CD4-positive, CD25-positive, alpha-beta regulatory T cell (primary cell): ENCODE measurements at regions not wholly inside any gene's neighbourhood (a gene's known extent, or its start where the extent isn't known, plus 50 kb on each side); places are given as distances from the start of the nearest gene placed in this dataset.

Experiments used
- ATAC-seq, 2 donors: fragments of 150-1000 bp; cut with Tn5 transposase; one replicate each; pipeline ENCODE4 v1.10.0; 2021; ENCODE audit warnings: low read depth in 2 of 2, moderate number of reproducible peaks in 2 of 2, moderate library complexity in 1 of 2
- DNase-seq, 3 donors: peaks; one replicate each; pipeline versions ENCODE4 v3.0.0 to v3.0.0-alpha.2; 2012 to 2022; ENCODE audit warnings: mixed read lengths in 1 of 3
- H3K27ac ChIP-seq: one replicate; pipeline ENCODE4 v1.7.0; 2013; ENCODE audit warnings: mild to moderate bottlenecking, low read length; ENCODE audit not compliant: insufficient read depth, poor library complexity, severe bottlenecking
- H3K27me3 ChIP-seq: one replicate; pipeline ENCODE4 v1.7.0; 2013; ENCODE audit warnings: low read length; ENCODE audit not compliant: control insufficient read depth, insufficient read depth
- H3K36me3 ChIP-seq: one replicate; pipeline ENCODE4 v1.7.0; 2013; ENCODE audit warnings: mild to moderate bottlenecking, low read length, moderate library complexity; ENCODE audit not compliant: control insufficient read depth, insufficient read depth
- H3K4me1 ChIP-seq: 2 replicates; pipeline ENCODE4 v1.7.0; 2013; ENCODE audit warnings: mild to moderate bottlenecking, low read length; ENCODE audit not compliant: insufficient read depth, control insufficient read depth, poor library complexity, severe bottlenecking
- H3K4me3 ChIP-seq: one replicate; pipeline ENCODE4 v1.7.0; 2013; ENCODE audit warnings: low read depth, mild to moderate bottlenecking, low read length, moderate library complexity
- H3K9me3 ChIP-seq, 2 experiments: 1 replicate in 1 of 2; 2 replicates in 1 of 2; pipeline ENCODE4 v1.7.0; 2013; ENCODE audit warnings: low read length in 2 of 2, mild to moderate bottlenecking in 1 of 2, moderate library complexity in 1 of 2; ENCODE audit not compliant: control insufficient read depth in 2 of 2
- H3K27ac Mint-ChIP-seq, 3 donors: one replicate each; pipeline ENCODE4 v1.8.0; 2020 to 2022; ENCODE audit warnings: mild to moderate bottlenecking in 3 of 3, mixed read lengths in 3 of 3, moderate library complexity in 2 of 3
- H3K27me3 Mint-ChIP-seq: one replicate; pipeline ENCODE4 v1.8.0; 2022; ENCODE audit warnings: mild to moderate bottlenecking, mixed read lengths
- H3K36me3 Mint-ChIP-seq: one replicate; pipeline ENCODE4 v1.8.0; 2020; ENCODE audit warnings: mixed read lengths
- H3K4me1 Mint-ChIP-seq, 4 donors: one replicate each; pipeline ENCODE4 v1.8.0; 2020 to 2022; ENCODE audit warnings: mixed read lengths in 4 of 4, mild to moderate bottlenecking in 1 of 4
- H3K4me3 Mint-ChIP-seq, 4 donors: one replicate each; pipeline ENCODE4 v1.8.0; 2020 to 2022; ENCODE audit warnings: mild to moderate bottlenecking in 4 of 4, mixed read lengths in 4 of 4, moderate library complexity in 3 of 4
- H3K9me3 Mint-ChIP-seq, 7 donors: one replicate each; pipeline ENCODE4 v1.8.0; 2020 to 2022; ENCODE audit warnings: mixed read lengths in 7 of 7, mild to moderate bottlenecking in 3 of 7, moderate library complexity in 2 of 7

GRCh38 chr9:99737649-99738048 is 84.0 kb upstream of the NR4A3 start:
- Histone ChIP-seq H3K9me3 (no peaks in the 10 kb centered on the region), H3K27me3 (peaks cover 14% of the 10 kb centered on the region), H3K27ac (no peak overlapping the region), H3K4me1 (no peaks in the 10 kb centered on the region), H3K4me3 (no peak overlapping the region), H3K36me3 (no peaks in the 10 kb centered on the region)
- DNase-seq (no peak), ATAC-seq (no peak)
- Mint-ChIP-seq H3K36me3 (no peaks in the 10 kb centered on the region), H3K27ac (no peak overlapping the region), H3K4me3 (no peak overlapping the region), H3K27me3 (peaks cover 29% of the 10 kb centered on the region), H3K9me3 (peaks cover 0 to 1% (median 0%) of the 10 kb centered on the region in 7 donors), H3K4me1 (peaks cover 0 to 2% (median under 1%) of the 10 kb centered on the region in 4 donors)

GRCh38 chr9:99743006-99743405 is 78.7 kb upstream of the NR4A3 start:
- Histone ChIP-seq H3K4me3 (no peak overlapping the region), H3K4me1 (no peaks in the 10 kb centered on the region), H3K9me3 (no peaks in the 10 kb centered on the region), H3K27ac (no peak overlapping the region), H3K27me3 (peaks cover 10% of the 10 kb centered on the region), H3K36me3 (no peaks in the 10 kb centered on the region)
- Mint-ChIP-seq H3K36me3 (no peaks in the 10 kb centered on the region), H3K27ac (no peak overlapping the region), H3K27me3 (peaks cover 40% of the 10 kb centered on the region), H3K9me3 (peaks cover 0 to 1% (median 0%) of the 10 kb centered on the region in 7 donors), H3K4me3 (no peak overlapping the region), H3K4me1 (no peaks in the 10 kb centered on the region)
- ATAC-seq (no peak), DNase-seq (no peak)

GRCh38 chr9:99743455-99743854 is 78.2 kb upstream of the NR4A3 start:
- Histone ChIP-seq H3K27ac (no peak overlapping the region), H3K9me3 (no peaks in the 10 kb centered on the region), H3K36me3 (no peaks in the 10 kb centered on the region), H3K27me3 (peaks cover 10% of the 10 kb centered on the region), H3K4me3 (no peak overlapping the region), H3K4me1 (no peaks in the 10 kb centered on the region)
- Mint-ChIP-seq H3K27me3 (peaks cover 40% of the 10 kb centered on the region), H3K4me1 (no peaks in the 10 kb centered on the region), H3K9me3 (peaks cover 0 to 1% (median 0%) of the 10 kb centered on the region in 7 donors), H3K27ac (no peak overlapping the region), H3K4me3 (no peak overlapping the region), H3K36me3 (no peaks in the 10 kb centered on the region)
- no peak for ATAC-seq
- DNase-seq, result no peak

GRCh38 chr9:99744132-99744531 is 77.6 kb upstream of the NR4A3 start:
- ATAC-seq, result no peak
- H3K4me3 ChIP-seq, result no peak overlapping the region
- peaks cover 10% of the 10 kb centered on the region for H3K27me3 ChIP-seq
- no peak overlapping the region for H3K4me3 Mint-ChIP-seq
- H3K27ac ChIP-seq, result no peak overlapping the region
- H3K9me3 ChIP-seq, result no peaks in the 10 kb centered on the region
- peaks cover 44% of the 10 kb centered on the region for H3K27me3 Mint-ChIP-seq
- no peaks in the 10 kb centered on the region for H3K36me3 ChIP-seq
- no peaks in the 10 kb centered on the region for H3K36me3 Mint-ChIP-seq
- peaks cover 0 to 1% (median 0%) of the 10 kb centered on the region in 7 donors for H3K9me3 Mint-ChIP-seq
- H3K4me1 ChIP-seq, result no peaks in the 10 kb centered on the region
- no peak for DNase-seq
- no peak overlapping the region for H3K27ac Mint-ChIP-seq
- no peaks in the 10 kb centered on the region for H3K4me1 Mint-ChIP-seq

- ATAC-seq, result no peak
- Mint-ChIP-seq H3K27me3 (peaks cover 35% of the 10 kb centered on the region), H3K9me3 (peaks cover 0 to 2% (median 0%) of the 10 kb centered on the region in 7 donors), H3K36me3 (no peaks in the 10 kb centered on the region), H3K4me3 (no peak overlapping the region), H3K27ac (no peak overlapping the region), H3K4me1 (no peaks in the 10 kb centered on the region)
- H3K27ac ChIP-seq, result no peak overlapping the region
- peaks cover 10% of the 10 kb centered on the region for H3K27me3 ChIP-seq
- no peak overlapping the region for H3K4me3 ChIP-seq
- H3K9me3 ChIP-seq, result no peaks in the 10 kb centered on the region
- H3K36me3 ChIP-seq, result no peaks in the 10 kb centered on the region
- no peak for DNase-seq
- no peaks in the 10 kb centered on the region for H3K4me1 ChIP-seq
These were observed 76.6 kb upstream of the NR4A3 start for GRCh38 chr9:99745085-99745484.

GRCh38 chr9:99746406-99746805 is 75.3 kb upstream of the NR4A3 start:
- Mint-ChIP-seq H3K36me3 (no peaks in the 10 kb centered on the region), H3K9me3 (peaks cover 0 to 2% (median 0%) of the 10 kb centered on the region in 7 donors), H3K4me1 (no peaks in the 10 kb centered on the region), H3K27me3 (peaks cover 25% of the 10 kb centered on the region), H3K27ac (no peak overlapping the region), H3K4me3 (no peak overlapping the region)
- Histone ChIP-seq H3K9me3 (no peaks in the 10 kb centered on the region), H3K4me3 (no peak overlapping the region), H3K36me3 (no peaks in the 10 kb centered on the region), H3K27ac (no peak overlapping the region), H3K4me1 (no peaks in the 10 kb centered on the region), H3K27me3 (peaks cover 10% of the 10 kb centered on the region)
- ATAC-seq, result no peak
- no peak for DNase-seq

- H3K27ac Mint-ChIP-seq, result no peak overlapping the region
- peaks cover 21% of the 10 kb centered on the region for H3K27me3 Mint-ChIP-seq
- Histone ChIP-seq H3K4me3 (no peak overlapping the region), H3K27me3 (peaks cover 9% of the 10 kb centered on the region), H3K9me3 (no peaks in the 10 kb centered on the region), H3K36me3 (no peaks in the 10 kb centered on the region), H3K4me1 (no peaks in the 10 kb centered on the region), H3K27ac (no peak overlapping the region)
- DNase-seq (no peak), ATAC-seq (no peak)
- H3K4me1 Mint-ChIP-seq, result no peaks in the 10 kb centered on the region
- no peak overlapping the region for H3K4me3 Mint-ChIP-seq
- peaks cover 0 to 3% (median 0%) of the 10 kb centered on the region in 7 donors for H3K9me3 Mint-ChIP-seq
- no peaks in the 10 kb centered on the region for H3K36me3 Mint-ChIP-seq
These were observed 73.4 kb upstream of the NR4A3 start for GRCh38 chr9:99748266-99748665.

- DNase-seq, result no peak
- H3K36me3 ChIP-seq, result no peaks in the 10 kb centered on the region
- Mint-ChIP-seq H3K4me3 (no peak overlapping the region), H3K27ac (no peak overlapping the region), H3K9me3 (peaks cover 0 to 3% (median 0%) of the 10 kb centered on the region in 7 donors), H3K36me3 (no peaks in the 10 kb centered on the region), H3K4me1 (no peaks in the 10 kb centered on the region), H3K27me3 (peaks cover 17% of the 10 kb centered on the region)
- no peaks in the 10 kb centered on the region for H3K4me1 ChIP-seq
- peaks cover 9% of the 10 kb centered on the region for H3K27me3 ChIP-seq
- no peak overlapping the region for H3K27ac ChIP-seq
- H3K4me3 ChIP-seq, result no peak overlapping the region
- no peak for ATAC-seq
- H3K9me3 ChIP-seq, result no peaks in the 10 kb centered on the region
These were observed 73.0 kb upstream of the NR4A3 start for GRCh38 chr9:99748676-99749075.
